ENCODE measurements at regions not wholly inside any gene's neighbourhood (a gene's known extent, or its start where the extent isn't known, plus 50 kb on each side); places are given as distances from the start of the nearest gene placed in this dataset.

DNA sequence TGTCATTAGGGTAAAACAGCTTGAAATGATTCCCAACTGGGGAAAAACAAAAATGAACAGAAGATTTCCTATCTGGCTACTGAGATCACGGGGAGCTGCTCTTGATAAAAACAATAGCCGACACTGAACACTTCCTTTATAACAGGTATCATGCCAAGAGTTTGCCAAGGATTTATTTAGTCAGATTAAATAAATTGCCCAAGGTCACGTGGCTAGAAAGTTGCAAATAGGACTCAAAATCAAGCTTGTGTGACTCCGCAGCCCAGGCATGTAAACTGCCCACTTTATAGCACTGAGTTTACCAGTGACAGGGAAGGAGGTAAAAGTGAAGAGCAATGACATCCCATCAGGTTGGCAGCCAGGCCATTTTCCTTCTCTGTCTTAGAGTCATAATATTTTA, 120.7 kb upstream of the ZNF618 start:
- TF ChIP-seq, protein P1, sequence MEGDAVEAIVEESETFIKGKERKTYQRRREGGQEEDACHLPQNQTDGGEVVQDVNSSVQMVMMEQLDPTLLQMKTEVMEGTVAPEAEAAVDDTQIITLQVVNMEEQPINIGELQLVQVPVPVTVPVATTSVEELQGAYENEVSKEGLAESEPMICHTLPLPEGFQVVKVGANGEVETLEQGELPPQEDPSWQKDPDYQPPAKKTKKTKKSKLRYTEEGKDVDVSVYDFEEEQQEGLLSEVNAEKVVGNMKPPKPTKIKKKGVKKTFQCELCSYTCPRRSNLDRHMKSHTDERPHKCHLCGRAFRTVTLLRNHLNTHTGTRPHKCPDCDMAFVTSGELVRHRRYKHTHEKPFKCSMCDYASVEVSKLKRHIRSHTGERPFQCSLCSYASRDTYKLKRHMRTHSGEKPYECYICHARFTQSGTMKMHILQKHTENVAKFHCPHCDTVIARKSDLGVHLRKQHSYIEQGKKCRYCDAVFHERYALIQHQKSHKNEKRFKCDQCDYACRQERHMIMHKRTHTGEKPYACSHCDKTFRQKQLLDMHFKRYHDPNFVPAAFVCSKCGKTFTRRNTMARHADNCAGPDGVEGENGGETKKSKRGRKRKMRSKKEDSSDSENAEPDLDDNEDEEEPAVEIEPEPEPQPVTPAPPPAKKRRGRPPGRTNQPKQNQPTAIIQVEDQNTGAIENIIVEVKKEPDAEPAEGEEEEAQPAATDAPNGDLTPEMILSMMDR (conservative IDR thresholded peaks at IDR 0.05; ENCODE audit: low read length), result no peak
- no peak for TF ChIP-seq EZH2phosphoT487 (IDR thresholded peaks at IDR 0.05; ENCODE audit: borderline replicate concordance, low read depth, low read length)
